Activated T-cell treated with anti-CD3 and anti-CD28 coated beads, Interleukin-2, amount 50 U/mL, for 24 hours (primary cell): ENCODE measurements at regions not wholly inside any gene's neighbourhood (a gene's known extent, or its start where the extent isn't known, plus 50 kb on each side); places are given as distances from the start of the nearest gene placed in this dataset.
"Not testable (repeated sequence)": the region's sequence is repeated elsewhere in the genome, so short reads cannot be mapped to it uniquely, and the experiment has no call there.

Source experiments
- DNase-seq: peaks from one replicate; pipeline ENCODE4 v3.0.0-alpha.2; 2020
- H3K27ac Mint-ChIP-seq: 2 replicates; pipeline ENCODE4 v1.8.0; 2020; ENCODE audit warnings: mild to moderate bottlenecking, mixed read lengths
- H3K27me3 Mint-ChIP-seq: 2 replicates; pipeline ENCODE4 v1.8.0; 2020; ENCODE audit warnings: mixed read lengths
- H3K36me3 Mint-ChIP-seq: 2 replicates; pipeline ENCODE4 v1.8.0; 2020; ENCODE audit warnings: low read depth, mixed read lengths
- H3K4me1 Mint-ChIP-seq: 2 replicates; pipeline ENCODE4 v1.8.0; 2020; ENCODE audit warnings: low read depth, mixed read lengths
- H3K4me3 Mint-ChIP-seq: 2 replicates; pipeline ENCODE4 v1.8.0; 2020; ENCODE audit warnings: mild to moderate bottlenecking, moderate library complexity, mixed read lengths
- H3K9me3 Mint-ChIP-seq: 2 replicates; pipeline ENCODE4 v1.8.0; 2020; ENCODE audit warnings: mixed read lengths

GRCh38 chr18:56444201-56444600 is 194.2 kb downstream of the TXNL1 start:
- H3K27me3 Mint-ChIP-seq, result no peaks in the 10 kb centered on the region
- H3K36me3 Mint-ChIP-seq, result no peaks in the 10 kb centered on the region
- no peak overlapping the region for H3K4me3 Mint-ChIP-seq
- no peak for DNase-seq
- no peak overlapping the region for H3K27ac Mint-ChIP-seq
- H3K4me1 Mint-ChIP-seq, result no peaks in the 10 kb centered on the region
- peaks cover 10% of the 10 kb centered on the region for H3K9me3 Mint-ChIP-seq

- no peak overlapping the region for H3K27ac Mint-ChIP-seq
- no peaks in the 10 kb centered on the region for H3K4me1 Mint-ChIP-seq
- H3K4me3 Mint-ChIP-seq, result no peak overlapping the region
- no peaks in the 10 kb centered on the region for H3K36me3 Mint-ChIP-seq
- no peaks in the 10 kb centered on the region for H3K27me3 Mint-ChIP-seq
- peaks cover 10% of the 10 kb centered on the region for H3K9me3 Mint-ChIP-seq
- DNase-seq, result no peak
Observed at GRCh38 chr18:56443166-56443907, 195.1 kb downstream of the TXNL1 start.

GRCh38 chr18:56438480-56438879 is 199.9 kb downstream of the TXNL1 start:
- H3K27ac Mint-ChIP-seq, H3K27me3 Mint-ChIP-seq, DNase-seq, H3K36me3 Mint-ChIP-seq, H3K4me1 Mint-ChIP-seq, H3K9me3 Mint-ChIP-seq, H3K4me3 Mint-ChIP-seq: not testable (repeated sequence)

GRCh38 chr18:56436651-56437050 is 201.7 kb downstream of the TXNL1 start:
- peaks cover 5% of the 10 kb centered on the region for H3K27me3 Mint-ChIP-seq
- no peaks in the 10 kb centered on the region for H3K4me1 Mint-ChIP-seq
- peaks cover 4% of the 10 kb centered on the region for H3K9me3 Mint-ChIP-seq
- H3K4me3 Mint-ChIP-seq, result no peak overlapping the region
- no peak overlapping the region for H3K27ac Mint-ChIP-seq
- DNase-seq, result no peak
- H3K36me3 Mint-ChIP-seq, result no peaks in the 10 kb centered on the region

GRCh38 chr18:56433919-56434318 is 204.5 kb downstream of the TXNL1 start:
- no peak for DNase-seq
- no peaks in the 10 kb centered on the region for H3K4me1 Mint-ChIP-seq
- H3K4me3 Mint-ChIP-seq, result no peak overlapping the region
- H3K27ac Mint-ChIP-seq, result no peak overlapping the region
- no peaks in the 10 kb centered on the region for H3K36me3 Mint-ChIP-seq
- no peaks in the 10 kb centered on the region for H3K9me3 Mint-ChIP-seq
- peaks cover 5% of the 10 kb centered on the region for H3K27me3 Mint-ChIP-seq

GRCh38 chr18:56431551-56431950 is 206.8 kb downstream of the TXNL1 start:
- H3K4me3 Mint-ChIP-seq, result no peak overlapping the region
- H3K27me3 Mint-ChIP-seq, result peaks cover 5% of the 10 kb centered on the region
- H3K4me1 Mint-ChIP-seq, result no peaks in the 10 kb centered on the region
- no peaks in the 10 kb centered on the region for H3K36me3 Mint-ChIP-seq
- no peak overlapping the region for H3K27ac Mint-ChIP-seq
- peaks cover 10% of the 10 kb centered on the region for H3K9me3 Mint-ChIP-seq
- no peak for DNase-seq

- Mint-ChIP-seq H3K9me3 (peaks cover 11% of the 10 kb centered on the region), H3K36me3 (no peaks in the 10 kb centered on the region), H3K27ac (no peak overlapping the region), H3K27me3 (peaks cover 2% of the 10 kb centered on the region), H3K4me3 (no peak overlapping the region), H3K4me1 (no peaks in the 10 kb centered on the region)
- DNase-seq, result no peak
Observed at GRCh38 chr18:56423626-56424025, 214.8 kb downstream of the TXNL1 start.

GRCh38 chr18:56421647-56422046 is 216.7 kb downstream of the TXNL1 start:
- no peaks in the 10 kb centered on the region for H3K4me1 Mint-ChIP-seq
- no peak overlapping the region for H3K4me3 Mint-ChIP-seq
- H3K36me3 Mint-ChIP-seq, result no peaks in the 10 kb centered on the region
- peaks cover 5% of the 10 kb centered on the region for H3K9me3 Mint-ChIP-seq
- no peak overlapping the region for H3K27ac Mint-ChIP-seq
- peaks cover 2% of the 10 kb centered on the region for H3K27me3 Mint-ChIP-seq
- DNase-seq, result no peak

- not testable (repeated sequence) for H3K27me3 Mint-ChIP-seq, H3K27ac Mint-ChIP-seq, DNase-seq, H3K36me3 Mint-ChIP-seq, H3K9me3 Mint-ChIP-seq, H3K4me1 Mint-ChIP-seq, H3K4me3 Mint-ChIP-seq
Observed at GRCh38 chr18:56420868-56421267, 217.5 kb downstream of the TXNL1 start.

GRCh38 chr18:56414357-56414756 is 224.0 kb downstream of the TXNL1 start:
- H3K4me1 Mint-ChIP-seq, result no peaks in the 10 kb centered on the region
- H3K9me3 Mint-ChIP-seq, result peaks cover 12% of the 10 kb centered on the region
- no peaks in the 10 kb centered on the region for H3K27me3 Mint-ChIP-seq

GRCh38 chr18:56413862-56414261 is 224.5 kb downstream of the TXNL1 start:
- no peaks in the 10 kb centered on the region for H3K4me1 Mint-ChIP-seq
- H3K9me3 Mint-ChIP-seq, result peaks cover 12% of the 10 kb centered on the region
- no peaks in the 10 kb centered on the region for H3K27me3 Mint-ChIP-seq
- no peak overlapping the region for H3K27ac Mint-ChIP-seq
- no peak for DNase-seq
- no peak overlapping the region for H3K4me3 Mint-ChIP-seq
- no peaks in the 10 kb centered on the region for H3K36me3 Mint-ChIP-seq

More at GRCh38 chr18:56414357-56414756, 224.0 kb downstream of the TXNL1 start:
- Mint-ChIP-seq H3K4me3 (no peak overlapping the region), H3K27ac (no peak overlapping the region), H3K36me3 (no peaks in the 10 kb centered on the region)
- no peak for DNase-seq

- no peaks in the 10 kb centered on the region for H3K27me3 Mint-ChIP-seq
- no peak overlapping the region for H3K4me3 Mint-ChIP-seq
- H3K9me3 Mint-ChIP-seq, result peaks cover 12% of the 10 kb centered on the region
- no peak overlapping the region for H3K27ac Mint-ChIP-seq
- no peaks in the 10 kb centered on the region for H3K4me1 Mint-ChIP-seq
- no peak for DNase-seq
- no peaks in the 10 kb centered on the region for H3K36me3 Mint-ChIP-seq
Observed at GRCh38 chr18:56412951-56413350, 225.4 kb downstream of the TXNL1 start.

- Mint-ChIP-seq H3K9me3 (peaks cover 2% of the 10 kb centered on the region), H3K27me3 (no peaks in the 10 kb centered on the region), H3K27ac (no peak overlapping the region), H3K36me3 (no peaks in the 10 kb centered on the region), H3K4me3 (no peak overlapping the region), H3K4me1 (no peaks in the 10 kb centered on the region)
- DNase-seq, result no peak
Observed at GRCh38 chr18:56409736-56410135, 228.7 kb downstream of the TXNL1 start.

GRCh38 chr18:56407646-56408180 is 230.7 kb downstream of the TXNL1 start:
- no peak for DNase-seq
- Mint-ChIP-seq H3K27me3 (no peaks in the 10 kb centered on the region), H3K27ac (no peak overlapping the region)

GRCh38 chr18:56402872-56403516 is 235.4 kb downstream of the TXNL1 start:
- Mint-ChIP-seq H3K36me3 (no peaks in the 10 kb centered on the region), H3K27me3 (no peaks in the 10 kb centered on the region), H3K4me3 (no peak overlapping the region), H3K4me1 (no peaks in the 10 kb centered on the region), H3K27ac (no peak overlapping the region), H3K9me3 (no peaks in the 10 kb centered on the region)
- DNase-seq, result no peak

More at GRCh38 chr18:56407646-56408180, 230.7 kb downstream of the TXNL1 start:
- H3K4me1 Mint-ChIP-seq, result no peaks in the 10 kb centered on the region
- H3K36me3 Mint-ChIP-seq, result no peaks in the 10 kb centered on the region
- no peak overlapping the region for H3K4me3 Mint-ChIP-seq
- peaks cover 2% of the 10 kb centered on the region for H3K9me3 Mint-ChIP-seq
